ENCODE measurements at regions not wholly inside any gene's neighbourhood (a gene's known extent, or its start where the extent isn't known, plus 50 kb on each side); places are given as distances from the start of the nearest gene placed in this dataset.

GRCh38 chr18:34543356-34543755 lies 166.7 kb upstream of the DTNA start:
- H3K36me3 ChIP-seq (ENCODE audit: control insufficient read depth in 2 of 2, extremely low read depth in 1 of 2, insufficient read depth in 2 of 2, low read length in 2 of 2) = no peaks in the 10 kb centered on the region
- no peak overlapping the region for H2AFZ ChIP-seq (ENCODE audit: low read depth, low read length)
- POLR2A ChIA-PET = interaction anchor here (0.6 kb wide), 1 partner anchor 1304 kb away, joined by 3 read pairs; no protein-coding TSS in a partner anchor
- no peak overlapping the region for H3K27ac ChIP-seq (ENCODE audit: insufficient read depth, low read depth, low read length)
- no peaks in the 10 kb centered on the region for H4K20me1 ChIP-seq (replicated peaks; ENCODE audit: control insufficient read depth, extremely low read depth, insufficient read depth, low read length)
- no peak overlapping the region for H3K4me3 ChIP-seq (replicated peaks in 1 of 3; ENCODE audit: insufficient read depth in 1 of 3, low read depth in 1 of 3, low read length in 3 of 3)
- no peaks in the 10 kb centered on the region for H3K4me1 ChIP-seq (ENCODE audit: control insufficient read depth, extremely low read depth, insufficient read depth, low read length)
- no peaks in the 10 kb centered on the region for H3K9me3 ChIP-seq (replicated peaks; ENCODE audit: control insufficient read depth, insufficient read depth, low read length)
- DNase-seq (ENCODE audit: low read depth, low spot score) (no peak), FAIRE-seq (no peak)
- dilution Hi-C loops (cut with MboI; ENCODE audit: extremely low pct_ligation_motif_present, low sequenced_read_pairs) (no loop called here), intact Hi-C loops (cut with micrococcal nuclease) (loop anchor here (10.0 kb wide), 1 partner anchor 1889 kb away; no protein-coding TSS in a partner anchor)
- no peaks in the 10 kb centered on the region for H3K79me2 ChIP-seq (ENCODE audit: control insufficient read depth, insufficient read depth, low read length)
- H3K27me3 ChIP-seq (ENCODE audit: control insufficient read depth in 2 of 2, insufficient read depth in 2 of 2, low read length in 2 of 2) = no peaks in the 10 kb centered on the region
- CTCF ChIA-PET = no interaction called here
- no peak overlapping the region for H3K4me2 ChIP-seq (ENCODE audit: insufficient read depth, low read length)
- no peak overlapping the region for H3K9ac ChIP-seq (replicated peaks; ENCODE audit: extremely low read depth, insufficient read depth, low read length)
- no peak for TF ChIP-seq JUN (IDR thresholded peaks at IDR 0.05; ENCODE audit: borderline replicate concordance, insufficient read depth, insufficient read length, low read depth)
- no peak for TF ChIP-seq EZH2 (IDR thresholded peaks at IDR 0.05; ENCODE audit: borderline replicate concordance, low read depth, low read length, severe bottlenecking)
- TF ChIP-seq GATA2 (IDR thresholded peaks at IDR 0.05; ENCODE audit: insufficient read depth, insufficient read length, low read depth, low read length) = no peak
- no peak for TF ChIP-seq POLR2AphosphoS5 (IDR thresholded peaks at IDR 0.05; ENCODE audit: insufficient read depth, low read depth, low read length)
- no peak for TF ChIP-seq FOS (IDR thresholded peaks at IDR 0.05; ENCODE audit: borderline replicate concordance, insufficient read depth, low read length)
- TF ChIP-seq MAX (IDR thresholded peaks at IDR 0.05; ENCODE audit: insufficient read depth, insufficient read length) = no peak
- no peak for TF ChIP-seq CTCF (IDR thresholded peaks at IDR 0.05; ENCODE audit: extremely low read depth in 1 of 2, insufficient read depth in 1 of 2, low read depth in 1 of 2, low read length in 2 of 2)
- H3K9me1 ChIP-seq (replicated peaks; ENCODE audit: control insufficient read depth, extremely low read depth, insufficient read depth, low read length) = no peaks in the 10 kb centered on the region
- no TSS peak for BruUV-seq (replicated peaks)

All from endothelial cell of umbilical vein (primary cell).